ENCODE measurements at regions not wholly inside any gene's neighbourhood (a gene's known extent, or its start where the extent isn't known, plus 50 kb on each side); places are given as distances from the start of the nearest gene placed in this dataset.
A peak's percentile ranks its signal among the peaks of the same experiment; 100 is the strongest.
"Not testable (repeated sequence)": the region's sequence is repeated elsewhere in the genome, so short reads cannot be mapped to it uniquely, and the experiment has no call there.

GRCh38 chr1:82141390-82141789, 340.7 kb downstream of the ADGRL2 start:
- H3K79me1 ChIP-seq (ENCODE audit: low read depth, low read length) = no peaks in the 10 kb centered on the region
- H2BK12ac ChIP-seq (ENCODE audit: low read length) = no peak overlapping the region
- H2AK5ac ChIP-seq (ENCODE audit: low read depth, low read length) = no peak overlapping the region
- no peak overlapping the region for H4K91ac ChIP-seq (ENCODE audit: low read depth, low read length, poor library complexity)
- H2BK15ac ChIP-seq (ENCODE audit: low read length) = no peak overlapping the region
- H2BK5ac ChIP-seq (ENCODE audit: low read length) = no peak overlapping the region
- no peak overlapping the region for H4K8ac ChIP-seq (ENCODE audit: low read depth, low read length)
- H3K23ac ChIP-seq (ENCODE audit: low read depth, low read length, poor library complexity) = no peak overlapping the region
- no peaks in the 10 kb centered on the region for H3K27me3 ChIP-seq (ENCODE audit: control insufficient read depth in 3 of 3, insufficient read depth in 3 of 3, low read depth in 1 of 3, low read length in 3 of 3)
- no peak overlapping the region for H2AFZ ChIP-seq (ENCODE audit: low read length)
- DNase-seq (ENCODE audit: low spot score) = no peak
- no peak overlapping the region for H2BK120ac ChIP-seq (ENCODE audit: low read depth, low read length)
- no peaks in the 10 kb centered on the region for H3K9me3 ChIP-seq (replicated peaks in 1 of 2; ENCODE audit: control insufficient read depth in 2 of 2, insufficient read depth in 1 of 2, low read depth in 1 of 2, low read length in 2 of 2)
- no peak overlapping the region for H3K4me2 ChIP-seq (ENCODE audit: insufficient read depth, low read length, poor library complexity, severe bottlenecking)
- no peak overlapping the region for H3K4me3 ChIP-seq (ENCODE audit: low read length in 2 of 2)
- H3K14ac ChIP-seq (ENCODE audit: low read length) = no peak overlapping the region
- H3K27ac ChIP-seq (replicated peaks; ENCODE audit: low read length) = no peak overlapping the region
- no CpG with 5 or more reads among the region's 2 CpGs for WGBS, 2 donors (ENCODE audit: extremely low coverage in 2 of 2, insufficient read length in 2 of 2, insufficient replicate concordance in 1 of 2)
- H3K4ac ChIP-seq (ENCODE audit: low read length) = no peak overlapping the region
- no peaks in the 10 kb centered on the region for H3K4me1 ChIP-seq (ENCODE audit: control insufficient read depth in 2 of 2, insufficient read depth in 1 of 2, low read depth in 1 of 2, low read length in 2 of 2)
- H3K9ac ChIP-seq (ENCODE audit: low read depth, low read length, poor library complexity) = no peak overlapping the region
- H3K36me3 ChIP-seq (replicated peaks in 1 of 2; ENCODE audit: control insufficient read depth in 2 of 2, insufficient read depth in 2 of 2, low read length in 2 of 2) = no peaks in the 10 kb centered on the region
- no peak overlapping the region for H3K18ac ChIP-seq (ENCODE audit: low read length)

- WGBS, 2 donors (ENCODE audit: extremely low coverage in 2 of 2, insufficient read length in 2 of 2, insufficient replicate concordance in 1 of 2) = no CpG with 5 or more reads among the region's 8 CpGs
These were observed 339.2 kb downstream of the ADGRL2 start for GRCh38 chr1:82139751-82140468.

GRCh38 chr1:82136351-82136750, 335.6 kb downstream of the ADGRL2 start:
- H3K27me3 ChIP-seq (ENCODE audit: control insufficient read depth in 3 of 3, insufficient read depth in 3 of 3, low read depth in 1 of 3, low read length in 3 of 3); H4K8ac ChIP-seq (ENCODE audit: low read depth, low read length); H3K4ac ChIP-seq (ENCODE audit: low read length); H2AK5ac ChIP-seq (ENCODE audit: low read depth, low read length); H2BK15ac ChIP-seq (ENCODE audit: low read length); H2AFZ ChIP-seq (ENCODE audit: low read length); H3K23ac ChIP-seq (ENCODE audit: low read depth, low read length, poor library complexity); H3K36me3 ChIP-seq (replicated peaks in 1 of 2; ENCODE audit: control insufficient read depth in 2 of 2, insufficient read depth in 2 of 2, low read length in 2 of 2); H3K14ac ChIP-seq (ENCODE audit: low read length); DNase-seq (ENCODE audit: low spot score); H3K4me3 ChIP-seq (ENCODE audit: low read length in 2 of 2); H2BK120ac ChIP-seq (ENCODE audit: low read depth, low read length); H4K91ac ChIP-seq (ENCODE audit: low read depth, low read length, poor library complexity); H3K9me3 ChIP-seq (replicated peaks in 1 of 2; ENCODE audit: control insufficient read depth in 2 of 2, insufficient read depth in 1 of 2, low read depth in 1 of 2, low read length in 2 of 2); H3K79me1 ChIP-seq (ENCODE audit: low read depth, low read length); H3K9ac ChIP-seq (ENCODE audit: low read depth, low read length, poor library complexity); H3K27ac ChIP-seq (replicated peaks; ENCODE audit: low read length); H2BK5ac ChIP-seq (ENCODE audit: low read length); H2BK12ac ChIP-seq (ENCODE audit: low read length); H3K4me1 ChIP-seq (ENCODE audit: control insufficient read depth in 2 of 2, insufficient read depth in 1 of 2, low read depth in 1 of 2, low read length in 2 of 2); H3K18ac ChIP-seq (ENCODE audit: low read length); H3K4me2 ChIP-seq (ENCODE audit: insufficient read depth, low read length, poor library complexity, severe bottlenecking): not testable (repeated sequence)
- no CpG with 5 or more reads among the region's 20 CpGs for WGBS, 2 donors (ENCODE audit: extremely low coverage in 2 of 2, insufficient read length in 2 of 2, insufficient replicate concordance in 1 of 2)

More at GRCh38 chr1:82139751-82140468, 339.2 kb downstream of the ADGRL2 start:
- DNase-seq (ENCODE audit: low spot score) = no peak
- Histone ChIP-seq H3K27me3 (ENCODE audit: control insufficient read depth in 3 of 3, insufficient read depth in 3 of 3, low read depth in 1 of 3, low read length in 3 of 3) (no peaks in the 10 kb centered on the region), H3K18ac (ENCODE audit: low read length) (no peak overlapping the region), H3K4me3 (ENCODE audit: low read length in 2 of 2) (no peak overlapping the region), H3K4me2 (ENCODE audit: insufficient read depth, low read length, poor library complexity, severe bottlenecking) (no peak overlapping the region), H3K36me3 (replicated peaks in 1 of 2; ENCODE audit: control insufficient read depth in 2 of 2, insufficient read depth in 2 of 2, low read length in 2 of 2) (no peaks in the 10 kb centered on the region), H3K4ac (ENCODE audit: low read length) (no peak overlapping the region), H4K8ac (ENCODE audit: low read depth, low read length) (no peak overlapping the region), H2BK12ac (ENCODE audit: low read length) (no peak overlapping the region), H3K4me1 (ENCODE audit: control insufficient read depth in 2 of 2, insufficient read depth in 1 of 2, low read depth in 1 of 2, low read length in 2 of 2) (no peaks in the 10 kb centered on the region), H3K14ac (ENCODE audit: low read length) (no peak overlapping the region), H2BK5ac (ENCODE audit: low read length) (no peak overlapping the region), H3K79me1 (ENCODE audit: low read depth, low read length) (no peaks in the 10 kb centered on the region), H3K23ac (ENCODE audit: low read depth, low read length, poor library complexity) (no peak overlapping the region), H3K27ac (replicated peaks; ENCODE audit: low read length) (no peak overlapping the region), H4K91ac (ENCODE audit: low read depth, low read length, poor library complexity) (no peak overlapping the region), H2BK15ac (ENCODE audit: low read length) (no peak overlapping the region), H3K9ac (ENCODE audit: low read depth, low read length, poor library complexity) (no peak overlapping the region), H3K9me3 (replicated peaks in 1 of 2; ENCODE audit: control insufficient read depth in 2 of 2, insufficient read depth in 1 of 2, low read depth in 1 of 2, low read length in 2 of 2) (no peaks in the 10 kb centered on the region), H2AK5ac (ENCODE audit: low read depth, low read length) (no peak overlapping the region), H2AFZ (ENCODE audit: low read length) (no peak overlapping the region), H2BK120ac (ENCODE audit: low read depth, low read length) (no peak overlapping the region)

- no peak overlapping the region for H3K14ac ChIP-seq (ENCODE audit: low read length)
- no peak overlapping the region for H3K27ac ChIP-seq (replicated peaks; ENCODE audit: low read length)
- H4K8ac ChIP-seq (ENCODE audit: low read depth, low read length) = no peak overlapping the region
- DNase-seq (ENCODE audit: low spot score) = no peak
- H2AFZ ChIP-seq (ENCODE audit: low read length) = peak overlapping the region; percentile 78
- no peak overlapping the region for H2BK120ac ChIP-seq (ENCODE audit: low read depth, low read length)
- H3K36me3 ChIP-seq (replicated peaks in 1 of 2; ENCODE audit: control insufficient read depth in 2 of 2, insufficient read depth in 2 of 2, low read length in 2 of 2) = no peaks in the 10 kb centered on the region
- no peak overlapping the region for H4K91ac ChIP-seq (ENCODE audit: low read depth, low read length, poor library complexity)
- peaks cover 6 to 13% of the 10 kb centered on the region in 2 donors for H3K4me1 ChIP-seq (ENCODE audit: control insufficient read depth in 2 of 2, insufficient read depth in 1 of 2, low read depth in 1 of 2, low read length in 2 of 2)
- no CpG with 5 or more reads among the region's 1 CpG for WGBS, 2 donors (ENCODE audit: extremely low coverage in 2 of 2, insufficient read length in 2 of 2, insufficient replicate concordance in 1 of 2)
- H2BK12ac ChIP-seq (ENCODE audit: low read length) = no peak overlapping the region
- H3K4me2 ChIP-seq (ENCODE audit: insufficient read depth, low read length, poor library complexity, severe bottlenecking) = peak overlapping the region; percentile 18
- no peak overlapping the region for H2BK5ac ChIP-seq (ENCODE audit: low read length)
- H3K27me3 ChIP-seq (ENCODE audit: control insufficient read depth in 3 of 3, insufficient read depth in 3 of 3, low read depth in 1 of 3, low read length in 3 of 3) = no peaks in the 10 kb centered on the region
- H3K9ac ChIP-seq (ENCODE audit: low read depth, low read length, poor library complexity) = no peak overlapping the region
- H3K23ac ChIP-seq (ENCODE audit: low read depth, low read length, poor library complexity) = no peak overlapping the region
- no peaks in the 10 kb centered on the region for H3K9me3 ChIP-seq (replicated peaks in 1 of 2; ENCODE audit: control insufficient read depth in 2 of 2, insufficient read depth in 1 of 2, low read depth in 1 of 2, low read length in 2 of 2)
- no peak overlapping the region for H3K18ac ChIP-seq (ENCODE audit: low read length)
- H2AK5ac ChIP-seq (ENCODE audit: low read depth, low read length) = no peak overlapping the region
- H3K4ac ChIP-seq (ENCODE audit: low read length) = no peak overlapping the region
- H3K79me1 ChIP-seq (ENCODE audit: low read depth, low read length) = no peaks in the 10 kb centered on the region
- no peak overlapping the region for H3K4me3 ChIP-seq (ENCODE audit: low read length in 2 of 2)
- no peak overlapping the region for H2BK15ac ChIP-seq (ENCODE audit: low read length)
These were observed 325.1 kb downstream of the ADGRL2 start for GRCh38 chr1:82125866-82126265.
